Middle frontal gyrus (tissue), 1 donor: ENCODE measurements at regions not wholly inside any gene's neighbourhood (a gene's known extent, or its start where the extent isn't known, plus 50 kb on each side); places are given as distances from the start of the nearest gene placed in this dataset.
"Not testable (repeated sequence)": the region's sequence is repeated elsewhere in the genome, so short reads cannot be mapped to it uniquely, and the experiment has no call there.

Experiments used
- DNase-seq: peaks from one replicate; pipeline ENCODE4 v3.0.0-alpha.2; 2015; ENCODE audit warnings: low spot score; ENCODE audit errors: extremely low spot score

- DNase-seq: no peak
Measured at GRCh38 chr5:7271435-7272084, 124.4 kb upstream of the ADCY2 start.

- DNase-seq: no peak
Measured at GRCh38 chr5:7272408-7272965, 123.5 kb upstream of the ADCY2 start.

GRCh38 chr5:7274203-7274602, 121.7 kb upstream of the ADCY2 start:
- DNase-seq: no peak

GRCh38 chr5:7289634-7290033, 106.3 kb upstream of the ADCY2 start:
- not testable (repeated sequence) for DNase-seq

- not testable (repeated sequence) for DNase-seq
Measured at GRCh38 chr5:7297821-7298220, 98.1 kb upstream of the ADCY2 start.

GRCh38 chr5:7299731-7300130, 96.2 kb upstream of the ADCY2 start:
- DNase-seq: not testable (repeated sequence)

- DNase-seq: not testable (repeated sequence)
Measured at GRCh38 chr5:7305000-7305674, 90.8 kb upstream of the ADCY2 start.

- not testable (repeated sequence) for DNase-seq
Measured at GRCh38 chr5:7306556-7306955, 89.4 kb upstream of the ADCY2 start.

- DNase-seq: not testable (repeated sequence)
Measured at GRCh38 chr5:7307709-7308108, 88.2 kb upstream of the ADCY2 start.

GRCh38 chr5:7309715-7310114, 86.2 kb upstream of the ADCY2 start:
- DNase-seq: not testable (repeated sequence)

GRCh38 chr5:7310656-7311055, 85.3 kb upstream of the ADCY2 start:
- not testable (repeated sequence) for DNase-seq

- DNase-seq: no peak
Measured at GRCh38 chr5:7315118-7315517, 80.8 kb upstream of the ADCY2 start.

- no peak for DNase-seq
Measured at GRCh38 chr5:7317751-7318150, 78.2 kb upstream of the ADCY2 start.

GRCh38 chr5:7320701-7321301, 75.1 kb upstream of the ADCY2 start:
- DNase-seq: no peak

- DNase-seq: no peak
Measured at GRCh38 chr5:7321724-7322123, 74.2 kb upstream of the ADCY2 start.

- no peak for DNase-seq
Measured at GRCh38 chr5:7324919-7325318, 71.0 kb upstream of the ADCY2 start.

GRCh38 chr5:7325975-7326913, 69.7 kb upstream of the ADCY2 start:
- DNase-seq: no peak

GRCh38 chr5:7329141-7329540, 66.8 kb upstream of the ADCY2 start:
- DNase-seq: no peak

GRCh38 chr5:7329712-7330111, 66.2 kb upstream of the ADCY2 start:
- no peak for DNase-seq

GRCh38 chr5:7330256-7330655, 65.7 kb upstream of the ADCY2 start:
- no peak for DNase-seq

- DNase-seq: no peak
Measured at GRCh38 chr5:7331131-7331530, 64.8 kb upstream of the ADCY2 start.
